ENCODE measurements at regions not wholly inside any gene's neighbourhood (a gene's known extent, or its start where the extent isn't known, plus 50 kb on each side); places are given as distances from the start of the nearest gene placed in this dataset.

DNA sequence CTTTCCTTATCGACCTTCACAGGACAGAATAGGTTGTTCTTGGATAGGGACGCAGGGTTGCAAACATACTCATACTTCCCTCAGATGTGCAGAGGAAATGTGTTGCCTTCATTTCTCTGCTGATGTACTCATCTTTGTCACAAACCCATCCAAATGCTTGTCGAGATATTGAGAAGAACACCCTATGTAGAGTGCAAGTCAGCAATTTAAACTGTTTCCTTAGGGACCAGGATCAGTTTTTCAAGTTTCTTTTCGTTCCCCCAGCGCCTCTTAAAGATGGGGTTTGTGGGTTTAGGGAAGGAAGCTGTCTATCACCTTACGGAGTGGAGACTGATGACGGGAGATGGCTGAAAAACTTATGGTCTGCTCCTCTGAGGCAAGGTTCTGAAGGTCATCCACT lies 474.2 kb downstream of the EPHA4 start:
- TF ChIP-seq POLR2A (IDR thresholded peaks at IDR 0.05): no peak
- TF ChIP-seq CTCF (IDR thresholded peaks at IDR 0.05): no peak

All from thyroid gland (tissue), 4 donors.